T47D (cell line): ENCODE measurements at regions not wholly inside any gene's neighbourhood (a gene's known extent, or its start where the extent isn't known, plus 50 kb on each side); places are given as distances from the start of the nearest gene placed in this dataset.

Source experiments
- DNase-seq, 2 experiments: peaks; one replicate each; pipeline versions ENCODE4 v3.0.0 to v3.0.0-alpha.2; 2011 to 2012; ENCODE audit warnings: low read depth in 1 of 2, low spot score in 1 of 2
- JUND ChIP-seq: IDR thresholded peaks from 2 replicates; pipeline ENCODE4 v1.6.1; 2012; ENCODE audit warnings: low read depth
- in situ Hi-C: cut with HindIII; loops from 2 replicates; pipeline ENCODE4 v1.10.0; 2016; ENCODE audit warnings: low sequenced_read_pairs, low pct_unique_long_range_greater_than_20kb

GRCh38 chr6:120632975-120633374 is 701.3 kb downstream of the TBC1D32 start:
- in situ Hi-C loops = no loop called here
- no peak for DNase-seq
- no peak for TF ChIP-seq JUND

GRCh38 chr6:120627612-120628011 is 706.7 kb downstream of the TBC1D32 start:
- in situ Hi-C loops = no loop called here
- no peak for TF ChIP-seq JUND
- DNase-seq = no peak

- DNase-seq = no peak
- TF ChIP-seq JUND = no peak
- in situ Hi-C loops = no loop called here
Measured at GRCh38 chr6:120622127-120622631, 712.1 kb downstream of the TBC1D32 start.

GRCh38 chr6:120620900-120621299 is 713.4 kb downstream of the TBC1D32 start:
- TF ChIP-seq JUND = no peak
- in situ Hi-C loops = no loop called here
- no peak for DNase-seq

- no peak for TF ChIP-seq JUND
- in situ Hi-C loops = no loop called here
- DNase-seq = no peak
Measured at GRCh38 chr6:120615238-120615637, 719.0 kb downstream of the TBC1D32 start.

- TF ChIP-seq JUND = no peak
- DNase-seq = no peak
- in situ Hi-C loops = no loop called here
Measured at GRCh38 chr6:120614723-120615122, 719.6 kb downstream of the TBC1D32 start.

- in situ Hi-C loops = no loop called here
- no peak for DNase-seq
- no peak for TF ChIP-seq JUND
Measured at GRCh38 chr6:120608826-120609225, 725.5 kb downstream of the TBC1D32 start.

- DNase-seq = no peak
- in situ Hi-C loops = no loop called here
- TF ChIP-seq JUND = no peak
Measured at GRCh38 chr6:120606743-120607142, 727.5 kb downstream of the TBC1D32 start.

GRCh38 chr6:120604510-120604909 is 729.8 kb downstream of the TBC1D32 start:
- in situ Hi-C loops = no loop called here
- no peak for DNase-seq
- TF ChIP-seq JUND = no peak

- in situ Hi-C loops = no loop called here
- DNase-seq = no peak
Measured at GRCh38 chr6:120590611-120591010, 743.7 kb downstream of the TBC1D32 start.

GRCh38 chr6:120588424-120588823 is 745.9 kb downstream of the TBC1D32 start:
- no peak for DNase-seq
- in situ Hi-C loops = no loop called here
- TF ChIP-seq JUND = no peak

More at GRCh38 chr6:120590611-120591010, 743.7 kb downstream of the TBC1D32 start:
- TF ChIP-seq JUND = no peak

GRCh38 chr6:120587381-120587780 is 746.9 kb downstream of the TBC1D32 start:
- in situ Hi-C loops = no loop called here
- no peak for DNase-seq
- no peak for TF ChIP-seq JUND

GRCh38 chr6:120584111-120584760 is 750.0 kb downstream of the TBC1D32 start:
- in situ Hi-C loops = no loop called here
- no peak for TF ChIP-seq JUND
- DNase-seq = no peak

GRCh38 chr6:120576061-120576460 is 758.2 kb downstream of the TBC1D32 start:
- no peak for DNase-seq
- no peak for TF ChIP-seq JUND
- in situ Hi-C loops = no loop called here
